K562 (cell line): ENCODE measurements at regions not wholly inside any gene's neighbourhood (a gene's known extent, or its start where the extent isn't known, plus 50 kb on each side); places are given as distances from the start of the nearest gene placed in this dataset.

Experiments
- SMARCC2 ChIP-seq: fragments of 450-650 bp; IDR thresholded peaks from 2 replicates; pipeline ENCODE4 v1.6.1; 2017; ENCODE audit warnings: antibody characterized with exemption, moderate library complexity, mild to moderate bottlenecking, low read depth
- SMC3 ChIP-seq: conservative IDR thresholded peaks from 2 replicates; pipeline ENCODE4 v1.6.1; 2011; ENCODE audit warnings: low read depth, low read length, improper control_type of control experiment; ENCODE audit not compliant: insufficient read depth
- ZBTB49 ChIP-seq: sonication (generic); formaldehyde crosslinking; IDR thresholded peaks from 2 replicates; pipeline ENCODE4 v1.8.0; 2022; ENCODE audit warnings: missing genetic modification reagents, mild to moderate bottlenecking, borderline replicate concordance

DNA sequence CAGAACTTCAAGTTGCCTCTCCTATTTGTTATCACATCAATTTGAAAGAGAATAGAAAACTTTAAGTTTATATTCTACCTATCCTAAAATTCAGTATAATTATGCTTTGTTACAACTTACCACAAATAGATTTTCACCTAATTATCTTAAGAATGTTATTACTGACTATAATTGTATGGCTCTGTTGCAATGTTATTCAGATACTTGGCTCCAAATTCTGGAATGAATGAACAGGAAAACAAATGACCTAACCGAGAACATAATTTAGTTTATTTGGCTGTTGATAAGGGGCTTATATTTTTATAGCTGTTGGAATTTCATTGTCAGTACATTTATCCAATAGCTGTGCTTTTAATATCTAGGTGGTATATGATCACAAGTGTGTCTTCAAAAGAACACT lies 173.2 kb upstream of the GULP1 start:
- TF ChIP-seq SMARCC2 (no peak), ZBTB49 (CRISPR knock-in tag) (no peak), SMC3 (no peak)
